ENCODE measurements at regions not wholly inside any gene's neighbourhood (a gene's known extent, or its start where the extent isn't known, plus 50 kb on each side); places are given as distances from the start of the nearest gene placed in this dataset.
"Not testable (repeated sequence)": the region's sequence is repeated elsewhere in the genome, so short reads cannot be mapped to it uniquely, and the experiment has no call there.

DNA sequence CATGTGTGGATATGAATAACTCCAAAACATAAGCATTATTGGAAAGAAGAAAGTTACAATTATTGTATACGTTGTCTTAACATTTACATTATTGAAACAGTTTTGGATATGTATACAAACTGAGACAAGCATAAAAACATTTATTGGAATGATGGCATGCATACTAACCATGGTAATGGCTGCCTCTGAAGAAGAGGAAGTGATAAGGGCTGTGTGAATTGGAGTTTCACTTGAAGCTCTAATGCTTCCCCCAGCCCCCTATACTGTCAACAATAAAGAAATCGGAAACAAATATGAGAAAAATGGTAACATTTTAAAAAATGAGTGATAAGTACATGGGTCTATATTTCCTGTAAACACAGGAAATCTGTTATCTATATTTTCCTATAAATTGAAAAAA, 367.7 kb upstream of the DPYD start:
- no peak overlapping the region for H3K27ac ChIP-seq
- TF ChIP-seq, protein P1, sequence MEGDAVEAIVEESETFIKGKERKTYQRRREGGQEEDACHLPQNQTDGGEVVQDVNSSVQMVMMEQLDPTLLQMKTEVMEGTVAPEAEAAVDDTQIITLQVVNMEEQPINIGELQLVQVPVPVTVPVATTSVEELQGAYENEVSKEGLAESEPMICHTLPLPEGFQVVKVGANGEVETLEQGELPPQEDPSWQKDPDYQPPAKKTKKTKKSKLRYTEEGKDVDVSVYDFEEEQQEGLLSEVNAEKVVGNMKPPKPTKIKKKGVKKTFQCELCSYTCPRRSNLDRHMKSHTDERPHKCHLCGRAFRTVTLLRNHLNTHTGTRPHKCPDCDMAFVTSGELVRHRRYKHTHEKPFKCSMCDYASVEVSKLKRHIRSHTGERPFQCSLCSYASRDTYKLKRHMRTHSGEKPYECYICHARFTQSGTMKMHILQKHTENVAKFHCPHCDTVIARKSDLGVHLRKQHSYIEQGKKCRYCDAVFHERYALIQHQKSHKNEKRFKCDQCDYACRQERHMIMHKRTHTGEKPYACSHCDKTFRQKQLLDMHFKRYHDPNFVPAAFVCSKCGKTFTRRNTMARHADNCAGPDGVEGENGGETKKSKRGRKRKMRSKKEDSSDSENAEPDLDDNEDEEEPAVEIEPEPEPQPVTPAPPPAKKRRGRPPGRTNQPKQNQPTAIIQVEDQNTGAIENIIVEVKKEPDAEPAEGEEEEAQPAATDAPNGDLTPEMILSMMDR (conservative IDR thresholded peaks at IDR 0.05; ENCODE audit: low read depth), result no peak
- ChIA-PET POLR2A (ENCODE audit: low non-redundant PET) (no interaction called here), CTCF (no interaction called here)
- no peak for DNase-seq (ENCODE audit: low spot score)

- TF ChIP-seq, protein P1 (conservative IDR thresholded peaks at IDR 0.05; ENCODE audit: low read depth), result no peak
- no peak overlapping the region for H3K27ac ChIP-seq
- ChIA-PET CTCF (interaction anchor here (0.6 to 0.7 kb wide), 2 partner anchors 103 to 178 kb away, joined by 3 to 4 read pairs; no protein-coding TSS in a partner anchor), POLR2A (ENCODE audit: low non-redundant PET) (no interaction called here)
- DNase-seq (ENCODE audit: low spot score), result no peak
Measured at GRCh38 chr1:98287626-98288025, 366.8 kb upstream of the DPYD start.

DNA sequence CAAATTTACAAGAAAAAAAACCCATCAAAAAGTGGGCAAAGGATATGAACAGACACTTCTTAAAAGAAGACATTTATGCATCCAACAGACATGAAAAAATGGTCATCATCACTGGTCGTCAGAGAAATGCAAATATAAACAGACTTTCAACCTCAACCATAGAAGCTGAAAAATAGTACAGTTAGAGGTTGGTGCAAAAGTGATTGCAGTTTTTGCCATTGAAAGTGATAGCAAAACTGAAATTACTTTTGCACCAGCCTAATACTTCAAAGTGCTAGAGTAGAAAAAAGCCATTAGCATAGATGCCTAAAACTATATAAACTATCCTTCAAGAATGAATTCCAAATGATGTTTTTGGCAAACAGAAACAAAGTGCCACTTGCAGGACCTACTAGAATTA, 365.8 kb upstream of the DPYD start:
- no peak overlapping the region for H3K27ac ChIP-seq
- TF ChIP-seq, protein P1 (conservative IDR thresholded peaks at IDR 0.05; ENCODE audit: low read depth), result no peak
- DNase-seq (ENCODE audit: low spot score), result no peak
- CTCF ChIA-PET, result interaction anchor here (0.7 to 1.0 kb wide), 2 partner anchors 64 to 95 kb away, joined by 3 read pairs; no protein-coding TSS in a partner anchor
- POLR2A ChIA-PET (ENCODE audit: low non-redundant PET), result no interaction called here

DNA sequence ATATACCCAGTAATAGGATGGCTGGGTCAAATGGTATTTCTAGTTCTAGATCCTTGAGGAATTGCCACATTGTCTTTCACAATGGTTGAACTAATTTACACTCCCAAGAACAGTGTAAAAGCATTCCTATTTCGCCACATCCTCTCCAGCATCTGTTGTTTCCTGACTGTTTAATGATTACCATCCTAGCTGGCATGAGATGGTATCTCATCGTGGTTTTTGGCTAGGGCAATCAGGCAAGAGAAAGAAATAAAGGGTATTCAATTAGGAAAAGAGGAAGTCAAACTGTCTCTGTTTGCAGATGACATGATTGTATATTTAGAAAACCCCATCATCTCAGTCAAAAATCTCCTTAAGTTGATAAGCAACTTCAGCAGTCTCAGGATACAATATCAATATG, 364.5 kb upstream of the DPYD start:
- DNase-seq (ENCODE audit: low spot score); POLR2A ChIA-PET (ENCODE audit: low non-redundant PET); H3K27ac ChIP-seq: not testable (repeated sequence)

DNA sequence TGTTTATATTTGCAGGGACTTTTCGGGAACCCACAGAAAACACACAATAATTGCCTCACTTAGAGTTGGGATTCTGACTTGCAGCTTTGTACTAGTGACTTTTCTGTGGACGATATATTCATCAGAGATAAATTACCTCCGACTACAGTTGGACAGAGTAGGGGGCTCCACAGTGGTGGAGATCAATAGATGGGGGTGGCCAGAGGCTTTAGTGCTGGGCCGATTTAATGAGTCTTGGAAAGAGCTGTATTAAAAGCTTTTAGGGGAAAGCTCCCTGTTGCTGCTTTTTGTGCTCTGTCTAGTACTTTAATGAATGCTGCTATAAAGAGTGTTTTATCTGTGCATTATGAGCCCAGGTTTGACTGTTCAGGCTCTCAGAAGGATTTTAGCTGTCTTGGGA, 359.2 kb upstream of the DPYD start:
- TF ChIP-seq, protein P1 (conservative IDR thresholded peaks at IDR 0.05; ENCODE audit: low read depth), result no peak
- no peak overlapping the region for H3K27ac ChIP-seq
- no peak for DNase-seq (ENCODE audit: low spot score)
- ChIA-PET CTCF (interaction anchor here (0.6 kb wide), 1 partner anchor 16 kb away, joined by 6 read pairs; no protein-coding TSS in a partner anchor), POLR2A (ENCODE audit: low non-redundant PET) (no interaction called here)

More for the DNA sequence above, 364.5 kb upstream of the DPYD start:
- CTCF ChIA-PET, result not testable (repeated sequence)

DNA sequence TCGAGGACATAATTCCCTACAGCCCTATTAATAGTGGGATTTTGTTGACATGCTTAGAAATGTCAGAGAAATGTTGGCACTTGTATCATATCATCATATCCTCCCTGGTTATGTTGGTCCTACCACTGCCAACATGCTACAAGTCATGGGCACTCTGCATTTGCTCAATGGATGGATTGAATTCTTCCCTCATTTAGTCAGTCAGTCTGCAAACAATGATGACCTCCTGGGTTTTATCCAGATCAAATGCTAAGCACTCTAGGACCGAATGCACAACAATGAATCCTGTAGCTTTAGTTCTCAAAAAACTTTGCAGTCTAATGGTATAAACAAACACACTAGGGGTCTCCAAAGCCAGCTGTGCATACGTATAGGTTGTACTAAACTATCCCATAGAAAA, 357.2 kb upstream of the DPYD start:
- TF ChIP-seq, protein P1 (conservative IDR thresholded peaks at IDR 0.05; ENCODE audit: low read depth), result no peak
- ChIA-PET CTCF (interaction anchor here (0.6 kb wide), 1 partner anchor 57 kb away, joined by 3 read pairs; no protein-coding TSS in a partner anchor), POLR2A (ENCODE audit: low non-redundant PET) (no interaction called here)
- no peak overlapping the region for H3K27ac ChIP-seq
- DNase-seq (ENCODE audit: low spot score), result no peak

- TF ChIP-seq, protein P1 (conservative IDR thresholded peaks at IDR 0.05; ENCODE audit: low read depth), result no peak
- ChIA-PET CTCF (interaction anchor here (0.6 kb wide), 1 partner anchor 1103 kb away, joined by 3 read pairs; no protein-coding TSS in a partner anchor), POLR2A (ENCODE audit: low non-redundant PET) (no interaction called here)
- peak; percentile 13 for DNase-seq (ENCODE audit: low spot score)
- H3K27ac ChIP-seq, result no peak overlapping the region
Measured at GRCh38 chr1:98277118-98277517, 356.3 kb upstream of the DPYD start.

All from RWPE1 (cell line).